Adrenal gland (tissue), 5 donors: ENCODE measurements at regions not wholly inside any gene's neighbourhood (a gene's known extent, or its start where the extent isn't known, plus 50 kb on each side); places are given as distances from the start of the nearest gene placed in this dataset.

Experiments used
- POLR2A ChIP-seq, 2 donors: fragments of 450-650 bp; IDR thresholded peaks; one replicate each; pipeline ENCODE4 v1.6.1; 2017; ENCODE audit warnings: antibody characterized with exemption in 2 of 2, mild to moderate bottlenecking in 2 of 2, moderate library complexity in 1 of 2
- TF ChIP-seq, protein P1 (sequence below), 6 experiments: fragments of 450-650 bp in 4 of 6; fragments of 200-600 bp in 2 of 6; sonication (generic) in 1 of 6; IDR thresholded peaks; 1 replicate in 5 of 6; 2 replicates in 1 of 6; pipeline versions ENCODE4 v1.5.1 to v1.8.0; 2016 to 2021; ENCODE audit warnings: antibody characterized with exemption in 6 of 6, mild to moderate bottlenecking in 2 of 6, moderate library complexity in 1 of 6
- donor health status: DM: no; HTN: no; CAD: no.

DNA sequence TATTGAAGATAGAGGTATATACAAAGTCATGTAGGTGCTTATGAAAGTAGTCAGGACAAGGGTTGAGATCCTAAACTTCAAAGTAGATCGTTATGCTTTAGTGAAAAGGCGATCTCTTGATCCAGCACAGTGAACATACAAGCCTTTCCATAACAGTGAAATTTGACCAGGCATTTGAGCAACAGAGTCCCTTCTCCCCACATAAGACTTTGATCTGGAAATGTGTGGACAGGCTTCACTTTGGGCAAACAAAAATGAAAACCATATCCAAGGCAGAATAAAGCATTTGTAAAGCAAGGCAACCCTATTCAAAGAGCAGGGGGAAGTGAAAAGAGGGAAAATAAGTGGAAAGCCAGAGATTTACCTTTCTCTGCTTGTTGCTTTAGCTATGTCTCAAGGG lies 311.9 kb upstream of the SORCS1 start:
- TF ChIP-seq, protein P1, sequence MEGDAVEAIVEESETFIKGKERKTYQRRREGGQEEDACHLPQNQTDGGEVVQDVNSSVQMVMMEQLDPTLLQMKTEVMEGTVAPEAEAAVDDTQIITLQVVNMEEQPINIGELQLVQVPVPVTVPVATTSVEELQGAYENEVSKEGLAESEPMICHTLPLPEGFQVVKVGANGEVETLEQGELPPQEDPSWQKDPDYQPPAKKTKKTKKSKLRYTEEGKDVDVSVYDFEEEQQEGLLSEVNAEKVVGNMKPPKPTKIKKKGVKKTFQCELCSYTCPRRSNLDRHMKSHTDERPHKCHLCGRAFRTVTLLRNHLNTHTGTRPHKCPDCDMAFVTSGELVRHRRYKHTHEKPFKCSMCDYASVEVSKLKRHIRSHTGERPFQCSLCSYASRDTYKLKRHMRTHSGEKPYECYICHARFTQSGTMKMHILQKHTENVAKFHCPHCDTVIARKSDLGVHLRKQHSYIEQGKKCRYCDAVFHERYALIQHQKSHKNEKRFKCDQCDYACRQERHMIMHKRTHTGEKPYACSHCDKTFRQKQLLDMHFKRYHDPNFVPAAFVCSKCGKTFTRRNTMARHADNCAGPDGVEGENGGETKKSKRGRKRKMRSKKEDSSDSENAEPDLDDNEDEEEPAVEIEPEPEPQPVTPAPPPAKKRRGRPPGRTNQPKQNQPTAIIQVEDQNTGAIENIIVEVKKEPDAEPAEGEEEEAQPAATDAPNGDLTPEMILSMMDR (IDR thresholded peaks at IDR 0.05): no peak
- no peak for TF ChIP-seq POLR2A (IDR thresholded peaks at IDR 0.05)
